ENCODE measurements at regions not wholly inside any gene's neighbourhood (a gene's known extent, or its start where the extent isn't known, plus 50 kb on each side); places are given as distances from the start of the nearest gene placed in this dataset.

- TF ChIP-seq USF2 (IDR thresholded peaks at IDR 0.05; ENCODE audit: low read depth, low read length): no peak
- TF ChIP-seq POLR2A (IDR thresholded peaks at IDR 0.05; ENCODE audit: low read depth, low read length): no peak
- no peak for TF ChIP-seq RAD21 (IDR thresholded peaks at IDR 0.05; ENCODE audit: low read length)
- no peak for TF ChIP-seq SMC3 (IDR thresholded peaks at IDR 0.05; ENCODE audit: low read depth, low read length)
- no peak for TF ChIP-seq CTCF (conservative IDR thresholded peaks at IDR 0.05; ENCODE audit: low read depth, low read length)
- TF ChIP-seq CHD1 (IDR thresholded peaks at IDR 0.05; ENCODE audit: low read depth, low read length): no peak
- no peak for TF ChIP-seq MAZ (IDR thresholded peaks at IDR 0.05; ENCODE audit: borderline replicate concordance, low read depth, low read length)
- no peak for TF ChIP-seq MAFK (IDR thresholded peaks at IDR 0.05; ENCODE audit: low read depth, low read length)
- TF ChIP-seq RCOR1 (IDR thresholded peaks at IDR 0.05; ENCODE audit: insufficient replicate concordance, low read length): no peak
- TF ChIP-seq CEBPB (IDR thresholded peaks at IDR 0.05; ENCODE audit: low read depth, low read length): no peak
- no peak for TF ChIP-seq ELK1 (IDR thresholded peaks at IDR 0.05; ENCODE audit: borderline replicate concordance, low read depth, low read length)
These were observed 122.9 kb upstream of the FRMD4A start for GRCh38 chr10:14453593-14453992.

Measured in IMR-90 (cell line).